Hematopoietic multipotent progenitor cell treated with erythropoietin and hydrocortisone succinate and interleukin-3 and kit ligand, for 17 days (in vitro differentiated cells): ENCODE measurements at regions not wholly inside any gene's neighbourhood (a gene's known extent, or its start where the extent isn't known, plus 50 kb on each side); places are given as distances from the start of the nearest gene placed in this dataset.
A peak's percentile ranks its signal among the peaks of the same experiment; 100 is the strongest.
"Not testable (repeated sequence)": the region's sequence is repeated elsewhere in the genome, so short reads cannot be mapped to it uniquely, and the experiment has no call there.

Experiments used
- DNase-seq: peaks from one replicate; pipeline ENCODE4 v3.0.0-alpha.2; 2015; ENCODE audit warnings: low spot score

GRCh38 chr2:204144492-204144891 is 207.9 kb downstream of the ICOS start:
- no peak for DNase-seq

- peak; percentile 54 for DNase-seq
Observed at GRCh38 chr2:204145263-204145751, 208.7 kb downstream of the ICOS start.

GRCh38 chr2:204145791-204146190 is 209.2 kb downstream of the ICOS start:
- no peak for DNase-seq

- DNase-seq = not testable (repeated sequence)
Observed at GRCh38 chr2:204147040-204147439, 210.5 kb downstream of the ICOS start.

DNA sequence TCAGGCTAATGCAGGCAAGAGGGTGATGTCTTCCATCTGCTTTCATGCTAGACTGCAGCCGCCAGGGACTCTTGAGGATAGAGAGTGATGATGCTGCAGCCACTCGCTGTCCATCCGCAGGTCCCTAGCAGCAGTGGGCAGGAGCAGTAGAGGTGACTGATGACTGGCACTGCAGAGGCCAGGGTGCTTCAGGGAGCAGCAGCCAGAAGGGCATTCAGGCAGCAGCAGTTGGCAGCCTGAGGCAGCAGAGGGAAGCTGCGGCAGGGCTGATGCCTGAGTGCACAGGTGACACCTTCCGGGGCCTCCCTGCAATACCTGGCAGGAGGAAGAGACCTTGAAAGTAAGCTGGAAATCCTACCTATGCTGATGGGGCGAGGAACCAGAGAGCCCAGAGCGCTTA is 214.2 kb downstream of the ICOS start:
- DNase-seq = no peak

DNA sequence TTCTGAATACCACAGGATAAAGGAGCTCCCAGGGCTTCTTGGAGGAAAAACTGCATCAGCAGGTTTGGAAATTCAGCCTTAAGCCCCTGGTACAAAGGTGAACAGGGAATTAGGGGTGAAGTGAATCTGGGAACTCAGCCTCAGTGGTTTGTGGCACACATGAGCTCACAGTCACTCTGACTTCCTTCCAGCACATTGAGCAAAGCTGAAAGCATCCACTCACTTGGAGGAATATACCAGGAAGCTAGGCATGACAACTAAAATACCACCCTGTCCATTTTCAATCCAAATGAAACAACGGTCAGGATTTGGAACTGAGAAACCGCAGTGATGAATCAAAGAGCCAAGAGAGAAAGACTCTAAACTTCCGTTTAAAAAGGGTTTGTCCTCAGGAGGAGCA is 216.1 kb downstream of the ICOS start:
- no peak for DNase-seq

DNA sequence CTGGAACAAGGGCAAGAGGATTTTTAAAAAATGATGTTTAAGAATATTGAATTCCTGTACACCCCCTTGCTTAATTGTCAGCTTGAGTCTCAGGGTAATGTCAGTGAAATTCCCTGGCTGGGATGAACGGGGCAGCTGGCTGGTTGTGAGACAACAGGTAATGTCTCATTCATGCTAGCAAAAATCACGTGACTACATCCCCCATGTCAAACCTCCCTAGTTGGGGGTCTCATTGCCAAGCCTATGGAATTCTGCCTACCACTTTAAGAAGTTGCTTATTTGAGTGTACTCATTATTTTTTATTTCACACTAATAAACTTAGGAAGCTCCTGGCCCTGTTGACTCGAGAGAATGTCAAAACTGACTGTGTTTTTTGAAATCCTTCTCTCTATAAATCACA is 218.3 kb downstream of the ICOS start:
- DNase-seq = no peak

GRCh38 chr2:204156456-204156855 is 219.9 kb downstream of the ICOS start:
- no peak for DNase-seq

- DNase-seq = no peak
Observed at GRCh38 chr2:204157684-204158083, 221.1 kb downstream of the ICOS start.

GRCh38 chr2:204159526-204159925 is 223.0 kb downstream of the ICOS start:
- no peak for DNase-seq

DNA sequence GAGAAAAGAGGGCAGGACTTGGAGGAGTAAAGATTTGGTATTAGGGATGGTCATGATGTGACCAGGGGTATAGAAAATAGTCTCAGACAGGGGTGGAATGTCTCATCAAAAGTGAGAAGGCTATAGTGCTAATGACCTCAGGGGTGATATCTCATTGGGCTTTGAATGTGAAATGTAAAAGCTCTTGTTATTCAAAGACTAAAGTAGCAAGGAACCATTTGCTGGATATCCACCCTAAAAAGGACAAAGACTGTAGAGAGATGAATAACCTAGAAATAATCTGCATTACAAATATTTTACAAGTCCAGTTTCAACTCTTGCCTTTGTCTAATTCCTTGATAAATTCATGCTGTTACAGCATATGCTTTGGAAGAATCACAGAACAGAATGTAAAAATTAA is 224.4 kb downstream of the ICOS start:
- DNase-seq = no peak

GRCh38 chr2:204161886-204162285 is 225.3 kb downstream of the ICOS start:
- DNase-seq = no peak

- no peak for DNase-seq
Observed at GRCh38 chr2:204166961-204167360, 230.4 kb downstream of the ICOS start.

DNA sequence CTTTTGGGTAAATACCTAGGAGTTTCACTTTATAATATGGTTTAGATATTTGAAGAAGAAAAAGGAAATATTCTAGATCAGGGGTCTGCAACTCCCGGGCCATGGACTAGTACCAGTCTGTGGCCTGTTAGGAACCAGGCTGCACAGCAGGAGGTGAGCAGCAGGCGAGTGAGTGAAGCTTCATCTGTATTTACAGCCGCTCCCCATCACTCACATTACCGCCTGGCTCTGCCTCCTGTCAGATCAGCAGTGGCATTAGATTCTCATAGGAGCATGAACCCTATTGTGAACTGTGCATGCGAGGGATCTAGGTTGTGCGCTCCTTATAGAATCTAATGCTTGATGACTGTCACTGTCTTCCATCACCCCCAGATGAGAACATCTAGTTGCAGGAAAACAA is 231.1 kb downstream of the ICOS start:
- not testable (repeated sequence) for DNase-seq

DNA sequence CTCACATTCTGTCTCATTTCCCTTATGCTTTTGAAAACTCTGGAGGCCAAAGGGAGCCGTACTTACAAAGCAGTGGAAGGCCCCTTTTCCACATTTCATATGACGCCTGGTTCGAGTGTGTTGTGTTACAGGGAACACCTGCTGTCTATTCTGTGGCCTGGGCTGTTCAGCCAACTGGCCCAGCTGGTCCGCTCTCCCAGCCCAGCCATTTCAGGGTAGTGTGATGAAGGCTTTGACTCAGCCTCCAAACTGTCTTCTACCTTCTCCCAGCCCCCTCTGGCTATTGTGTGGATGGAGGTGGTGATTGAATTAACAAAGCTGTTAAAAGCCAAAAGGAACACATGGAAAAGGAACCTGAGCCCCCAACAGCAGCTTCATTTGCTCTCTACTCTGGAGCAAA is 233.8 kb downstream of the ICOS start:
- no peak for DNase-seq

DNA sequence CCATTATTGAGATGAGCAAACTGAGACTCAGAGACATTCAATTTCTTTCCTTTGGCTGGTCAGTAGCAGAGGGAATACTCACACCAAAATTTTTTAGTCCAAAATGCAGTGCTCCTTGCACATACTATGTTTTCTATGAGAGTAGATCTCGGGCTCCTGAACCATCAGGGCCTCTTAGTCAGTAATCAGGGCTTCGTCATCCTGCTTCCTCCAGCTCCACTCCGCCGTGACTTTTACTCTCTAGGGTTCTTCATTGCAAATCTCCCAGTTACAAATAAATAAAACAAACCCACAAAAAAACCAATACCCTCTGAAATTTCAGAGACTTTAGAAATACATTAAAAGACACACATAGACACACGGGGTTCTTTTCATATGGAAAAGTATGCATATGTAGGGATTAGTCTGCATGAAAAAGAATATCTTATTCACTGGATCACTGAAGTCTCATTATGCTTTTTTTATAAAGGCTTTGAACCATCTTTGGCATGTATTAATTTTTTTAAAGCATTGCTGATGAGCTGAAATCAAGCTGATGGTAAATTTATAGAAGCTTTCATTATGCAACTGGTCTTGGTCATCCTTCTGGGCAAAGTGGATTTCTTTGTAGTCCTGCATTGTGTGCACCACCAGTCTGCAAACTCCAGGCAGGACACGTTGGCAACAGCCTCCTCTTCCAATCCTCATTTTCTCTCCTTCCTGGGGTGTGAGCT is 235.0 kb downstream of the ICOS start:
- DNase-seq = no peak

GRCh38 chr2:204172145-204172600 is 235.6 kb downstream of the ICOS start:
- DNase-seq = no peak

- no peak for DNase-seq
Observed at GRCh38 chr2:204174034-204174433, 237.5 kb downstream of the ICOS start.

- no peak for DNase-seq
Observed at GRCh38 chr2:204175552-204176271, 239.1 kb downstream of the ICOS start.

DNA sequence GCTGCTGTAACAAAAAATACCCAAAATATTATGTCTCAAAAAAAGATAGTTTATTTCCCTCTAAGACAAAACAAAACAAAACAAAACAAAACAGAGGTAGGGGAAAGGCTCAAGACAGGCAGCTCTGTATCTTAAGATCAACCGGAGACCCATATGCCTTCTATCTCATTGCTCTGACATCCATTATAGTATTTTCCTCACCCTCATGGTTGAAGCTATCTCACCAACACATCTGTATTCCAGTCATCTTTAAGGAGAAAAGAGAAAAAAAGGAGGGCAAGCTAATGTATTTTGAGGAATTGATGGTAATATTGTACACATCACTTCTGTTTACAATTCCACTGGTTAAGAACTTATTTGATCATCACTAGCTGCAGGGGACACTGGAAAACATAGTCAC is 239.7 kb downstream of the ICOS start:
- DNase-seq = no peak

GRCh38 chr2:204177251-204177976 is 240.9 kb downstream of the ICOS start:
- DNase-seq = no peak

DNA sequence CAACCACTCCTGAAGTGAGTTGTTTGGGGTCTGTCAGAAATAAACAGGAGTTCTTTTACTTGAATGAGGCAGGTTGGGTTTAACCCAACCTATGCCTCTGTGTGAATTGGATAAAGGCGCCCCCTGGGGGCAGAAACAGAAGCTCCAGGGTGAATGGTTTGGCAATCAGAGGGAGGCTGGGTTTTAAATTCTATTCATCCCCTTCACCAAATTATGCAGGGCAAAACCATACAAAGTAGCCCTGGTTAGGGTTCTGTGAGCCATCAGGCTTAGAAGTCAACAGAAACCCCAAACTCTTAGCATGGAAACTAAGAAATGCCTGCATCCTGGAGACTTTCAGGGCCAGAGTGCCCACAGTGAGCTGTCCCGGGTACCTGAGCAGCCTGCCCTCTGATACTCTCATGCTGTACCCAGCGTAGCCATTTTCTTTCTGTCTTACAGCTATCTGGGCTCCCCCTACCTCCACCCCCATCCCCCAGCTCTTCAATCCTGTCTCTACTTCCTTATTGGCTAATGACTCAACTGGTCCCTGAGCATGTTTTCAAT is 241.5 kb downstream of the ICOS start:
- peak; percentile 21 for DNase-seq

DNA sequence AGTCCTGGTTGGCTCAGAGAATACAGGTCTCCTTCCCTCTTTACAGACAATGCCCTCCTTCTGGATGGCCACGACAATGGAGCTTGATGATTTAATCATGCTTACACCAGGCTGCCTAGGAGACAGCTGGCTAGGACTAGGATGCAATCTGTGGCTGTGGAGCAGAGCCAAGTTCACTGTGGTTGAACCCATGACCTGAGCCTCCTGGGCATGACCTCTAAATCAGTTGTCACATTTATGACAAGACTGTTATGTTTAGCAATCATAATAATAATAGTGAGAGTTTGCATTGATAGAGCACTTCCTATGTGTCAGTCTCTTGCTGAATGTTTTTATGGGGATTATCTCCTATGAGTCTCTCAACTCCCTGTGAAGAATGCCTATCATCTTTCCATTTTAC is 244.1 kb downstream of the ICOS start:
- DNase-seq = no peak
